ENCODE measurements at regions not wholly inside any gene's neighbourhood (a gene's known extent, or its start where the extent isn't known, plus 50 kb on each side); places are given as distances from the start of the nearest gene placed in this dataset.
A peak's percentile ranks its signal among the peaks of the same experiment; 100 is the strongest.

DNA sequence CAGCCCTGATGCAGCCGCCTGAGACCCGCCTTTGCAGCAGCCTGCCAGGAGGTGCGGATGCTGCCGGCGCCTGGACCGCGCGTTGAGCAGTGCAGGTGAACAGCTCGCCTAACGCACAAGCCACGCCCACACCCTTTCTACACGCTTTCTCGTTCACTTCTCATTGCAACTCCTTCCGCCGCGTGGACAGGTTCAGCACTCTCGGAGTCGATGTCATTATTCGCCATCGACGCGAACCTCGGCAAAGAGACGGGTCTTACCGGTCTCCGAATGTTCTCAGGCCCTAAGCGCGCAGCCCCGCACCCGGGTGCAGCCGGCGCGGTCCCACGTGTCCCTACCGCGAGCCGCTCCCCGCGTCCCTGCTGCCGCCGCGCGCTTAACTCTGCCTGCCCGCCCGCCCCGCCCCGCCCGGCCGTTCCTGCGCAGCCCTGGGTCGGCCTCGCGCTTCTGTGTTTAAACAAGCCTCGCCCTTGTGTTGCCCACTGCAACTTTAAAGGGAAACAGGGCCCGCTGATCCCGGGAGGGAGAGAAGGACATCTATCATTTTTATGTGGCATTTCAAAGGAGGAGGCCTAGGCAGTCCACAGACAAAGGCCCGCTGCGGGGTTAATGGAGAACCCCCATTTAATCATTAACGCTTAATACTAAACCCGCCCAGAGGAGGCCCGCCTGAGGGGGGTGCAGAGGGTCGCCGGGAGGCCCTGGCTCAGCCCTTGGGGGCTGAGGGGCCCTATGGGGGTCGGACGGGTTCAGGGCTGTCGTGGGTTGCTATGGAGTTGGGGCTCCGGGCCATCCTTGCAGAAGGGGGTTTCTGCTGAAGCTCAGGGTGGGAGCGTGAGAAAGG lies 128.5 kb downstream of the WDR11 start (continued):
- TF ChIP-seq, protein P1, sequence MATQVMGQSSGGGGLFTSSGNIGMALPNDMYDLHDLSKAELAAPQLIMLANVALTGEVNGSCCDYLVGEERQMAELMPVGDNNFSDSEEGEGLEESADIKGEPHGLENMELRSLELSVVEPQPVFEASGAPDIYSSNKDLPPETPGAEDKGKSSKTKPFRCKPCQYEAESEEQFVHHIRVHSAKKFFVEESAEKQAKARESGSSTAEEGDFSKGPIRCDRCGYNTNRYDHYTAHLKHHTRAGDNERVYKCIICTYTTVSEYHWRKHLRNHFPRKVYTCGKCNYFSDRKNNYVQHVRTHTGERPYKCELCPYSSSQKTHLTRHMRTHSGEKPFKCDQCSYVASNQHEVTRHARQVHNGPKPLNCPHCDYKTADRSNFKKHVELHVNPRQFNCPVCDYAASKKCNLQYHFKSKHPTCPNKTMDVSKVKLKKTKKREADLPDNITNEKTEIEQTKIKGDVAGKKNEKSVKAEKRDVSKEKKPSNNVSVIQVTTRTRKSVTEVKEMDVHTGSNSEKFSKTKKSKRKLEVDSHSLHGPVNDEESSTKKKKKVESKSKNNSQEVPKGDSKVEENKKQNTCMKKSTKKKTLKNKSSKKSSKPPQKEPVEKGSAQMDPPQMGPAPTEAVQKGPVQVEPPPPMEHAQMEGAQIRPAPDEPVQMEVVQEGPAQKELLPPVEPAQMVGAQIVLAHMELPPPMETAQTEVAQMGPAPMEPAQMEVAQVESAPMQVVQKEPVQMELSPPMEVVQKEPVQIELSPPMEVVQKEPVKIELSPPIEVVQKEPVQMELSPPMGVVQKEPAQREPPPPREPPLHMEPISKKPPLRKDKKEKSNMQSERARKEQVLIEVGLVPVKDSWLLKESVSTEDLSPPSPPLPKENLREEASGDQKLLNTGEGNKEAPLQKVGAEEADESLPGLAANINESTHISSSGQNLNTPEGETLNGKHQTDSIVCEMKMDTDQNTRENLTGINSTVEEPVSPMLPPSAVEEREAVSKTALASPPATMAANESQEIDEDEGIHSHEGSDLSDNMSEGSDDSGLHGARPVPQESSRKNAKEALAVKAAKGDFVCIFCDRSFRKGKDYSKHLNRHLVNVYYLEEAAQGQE (IDR thresholded peaks at IDR 0.05; ENCODE audit: unreplicated experiment): no peak
- no peak for TF ChIP-seq ETS1 (IDR thresholded peaks at IDR 0.05)
- no peak for TF ChIP-seq CREB1 (CRISPR knock-in tag; IDR thresholded peaks at IDR 0.05; ENCODE audit: low read depth)
- TF ChIP-seq STAT1 (IDR thresholded peaks at IDR 0.05; ENCODE audit: unreplicated experiment): no peak
- no peak for TF ChIP-seq POLR2AphosphoS5 (IDR thresholded peaks at IDR 0.05; ENCODE audit: low read depth)
- no peak for TF ChIP-seq EZH2 (IDR thresholded peaks at IDR 0.05; ENCODE audit: low read depth, unreplicated experiment)
- TF ChIP-seq JUNB (IDR thresholded peaks at IDR 0.05; ENCODE audit: unreplicated experiment): no peak
- TF ChIP-seq, protein P2, sequence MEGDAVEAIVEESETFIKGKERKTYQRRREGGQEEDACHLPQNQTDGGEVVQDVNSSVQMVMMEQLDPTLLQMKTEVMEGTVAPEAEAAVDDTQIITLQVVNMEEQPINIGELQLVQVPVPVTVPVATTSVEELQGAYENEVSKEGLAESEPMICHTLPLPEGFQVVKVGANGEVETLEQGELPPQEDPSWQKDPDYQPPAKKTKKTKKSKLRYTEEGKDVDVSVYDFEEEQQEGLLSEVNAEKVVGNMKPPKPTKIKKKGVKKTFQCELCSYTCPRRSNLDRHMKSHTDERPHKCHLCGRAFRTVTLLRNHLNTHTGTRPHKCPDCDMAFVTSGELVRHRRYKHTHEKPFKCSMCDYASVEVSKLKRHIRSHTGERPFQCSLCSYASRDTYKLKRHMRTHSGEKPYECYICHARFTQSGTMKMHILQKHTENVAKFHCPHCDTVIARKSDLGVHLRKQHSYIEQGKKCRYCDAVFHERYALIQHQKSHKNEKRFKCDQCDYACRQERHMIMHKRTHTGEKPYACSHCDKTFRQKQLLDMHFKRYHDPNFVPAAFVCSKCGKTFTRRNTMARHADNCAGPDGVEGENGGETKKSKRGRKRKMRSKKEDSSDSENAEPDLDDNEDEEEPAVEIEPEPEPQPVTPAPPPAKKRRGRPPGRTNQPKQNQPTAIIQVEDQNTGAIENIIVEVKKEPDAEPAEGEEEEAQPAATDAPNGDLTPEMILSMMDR (conservative IDR thresholded peaks at IDR 0.05; ENCODE audit: low read depth in 2 of 2): no peak

GRCh38 chr10:120980279-120981255 lies 129.4 kb downstream of the WDR11 start:
- H3K27me3 Mint-ChIP-seq (ENCODE audit: insufficient read depth, low read depth, poor library complexity): peaks cover 32% of the 10 kb centered on the region
- peak overlapping the region; percentile 92 for H2AFZ ChIP-seq
- TF ChIP-seq EZH2 (IDR thresholded peaks at IDR 0.05; ENCODE audit: low read depth, unreplicated experiment): no peak
- no peak for TF ChIP-seq ZNF114 (CRISPR knock-in tag; IDR thresholded peaks at IDR 0.05)
- no peak for TF ChIP-seq ZNF331 (CRISPR knock-in tag; IDR thresholded peaks at IDR 0.05; ENCODE audit: low read depth)
- no peak for TF ChIP-seq ETS1 (IDR thresholded peaks at IDR 0.05)
- no peak for TF ChIP-seq NANOG (IDR thresholded peaks at IDR 0.05; ENCODE audit: borderline replicate concordance)
- TF ChIP-seq JUNB (IDR thresholded peaks at IDR 0.05; ENCODE audit: unreplicated experiment): no peak

More at GRCh38 chr10:120980279-120981255, 129.4 kb downstream of the WDR11 start:
- Histone ChIP-seq H3F3A (replicated peaks; ENCODE audit: low read depth) (no peaks in the 10 kb centered on the region), H3K4me2 (peak overlapping the region; percentile 83), H3K4me1 (ENCODE audit: insufficient read depth) (peaks cover 32% of the 10 kb centered on the region), H3K9me2 (ENCODE audit: insufficient read depth) (no peaks in the 10 kb centered on the region), H3K4me3 (peak overlapping the region; percentile 55), H4K20me1 (replicated peaks; ENCODE audit: insufficient read depth) (no peaks in the 10 kb centered on the region), H3K79me2 (replicated peaks; ENCODE audit: insufficient read depth) (no peaks in the 10 kb centered on the region), H3K27me3 (ENCODE audit: insufficient read depth) (peaks cover 24% of the 10 kb centered on the region), H3K36me3 (ENCODE audit: insufficient read depth) (no peaks in the 10 kb centered on the region), H3K27ac (ENCODE audit: low read depth) (no peak overlapping the region)
- ATAC-seq: peak; percentile 12
- H3K4me1 Mint-ChIP-seq: peaks cover 42% of the 10 kb centered on the region
- no peak overlapping the region for H3K27ac Mint-ChIP-seq
- DNase-seq (ENCODE audit: low spot score): peak; percentile 60
- H3K4me3 Mint-ChIP-seq: peak overlapping the region; percentile 64
- H3K36me3 Mint-ChIP-seq (ENCODE audit: low read depth): peaks cover 9% of the 10 kb centered on the region; the same call in 2 of the 3 replicates
- H3K9me3 Mint-ChIP-seq: peaks cover 17% of the 10 kb centered on the region

Measured in GM23338 (cell line).